Nephron (organoid): ENCODE measurements at regions not wholly inside any gene's neighbourhood (a gene's known extent, or its start where the extent isn't known, plus 50 kb on each side); places are given as distances from the start of the nearest gene placed in this dataset.

Experiments
- H3K27ac Mint-ChIP-seq, 3 experiments: 2 replicates each; pipeline ENCODE4 v1.8.0; 2020; ENCODE audit warnings: mixed read lengths in 3 of 3, mild to moderate bottlenecking in 2 of 3, moderate library complexity in 1 of 3
- H3K27me3 Mint-ChIP-seq: 2 replicates; pipeline ENCODE4 v1.8.0; 2021; ENCODE audit warnings: low read depth, mild to moderate bottlenecking, moderate library complexity, mixed read lengths
- H3K36me3 Mint-ChIP-seq: 2 replicates; pipeline ENCODE4 v1.8.0; 2020; ENCODE audit warnings: low read depth, mixed read lengths
- H3K4me1 Mint-ChIP-seq: 2 replicates; pipeline ENCODE4 v1.8.0; 2020; ENCODE audit warnings: mixed read lengths
- H3K4me3 Mint-ChIP-seq, 3 experiments: 2 replicates each; pipeline ENCODE4 v1.8.0; 2020; ENCODE audit warnings: mild to moderate bottlenecking in 3 of 3, mixed read lengths in 3 of 3, moderate library complexity in 2 of 3
- H3K9me3 Mint-ChIP-seq: 2 replicates; pipeline ENCODE4 v1.8.0; 2020; ENCODE audit warnings: mixed read lengths
- TF ChIP-seq, protein P1 (sequence below), 3 experiments: fragments of 200-600 bp; sonication (generic); IDR thresholded peaks; one replicate each; pipeline ENCODE4 v1.5.0; 2021; ENCODE audit warnings: antibody characterized with exemption in 3 of 3; ENCODE audit not compliant: unreplicated experiment in 3 of 3

DNA sequence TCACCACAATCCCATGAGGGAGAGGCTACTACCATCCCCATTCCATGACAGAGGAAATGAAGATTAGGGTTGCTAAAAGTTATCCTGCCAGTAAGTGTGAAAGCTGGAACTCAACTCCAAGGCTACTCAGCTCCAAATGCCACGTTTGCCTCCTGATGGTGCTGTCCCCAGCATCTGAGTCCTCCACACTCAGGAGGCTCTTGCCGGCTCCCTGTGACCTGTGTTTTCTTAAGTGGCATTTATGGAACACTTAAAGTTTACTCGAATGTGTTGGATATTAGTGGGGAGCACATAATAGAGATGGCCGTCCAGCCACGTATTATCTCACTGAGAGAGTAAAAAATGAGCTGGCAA, 267.9 kb downstream of the CBLN1 start:
- no peaks in the 10 kb centered on the region for H3K36me3 Mint-ChIP-seq
- no peaks in the 10 kb centered on the region for H3K9me3 Mint-ChIP-seq
- peaks cover 33% of the 10 kb centered on the region for H3K27me3 Mint-ChIP-seq
- no peak overlapping the region for H3K4me3 Mint-ChIP-seq
- peaks cover 15% of the 10 kb centered on the region for H3K4me1 Mint-ChIP-seq
- H3K27ac Mint-ChIP-seq: no peak overlapping the region
- TF ChIP-seq, protein P1, sequence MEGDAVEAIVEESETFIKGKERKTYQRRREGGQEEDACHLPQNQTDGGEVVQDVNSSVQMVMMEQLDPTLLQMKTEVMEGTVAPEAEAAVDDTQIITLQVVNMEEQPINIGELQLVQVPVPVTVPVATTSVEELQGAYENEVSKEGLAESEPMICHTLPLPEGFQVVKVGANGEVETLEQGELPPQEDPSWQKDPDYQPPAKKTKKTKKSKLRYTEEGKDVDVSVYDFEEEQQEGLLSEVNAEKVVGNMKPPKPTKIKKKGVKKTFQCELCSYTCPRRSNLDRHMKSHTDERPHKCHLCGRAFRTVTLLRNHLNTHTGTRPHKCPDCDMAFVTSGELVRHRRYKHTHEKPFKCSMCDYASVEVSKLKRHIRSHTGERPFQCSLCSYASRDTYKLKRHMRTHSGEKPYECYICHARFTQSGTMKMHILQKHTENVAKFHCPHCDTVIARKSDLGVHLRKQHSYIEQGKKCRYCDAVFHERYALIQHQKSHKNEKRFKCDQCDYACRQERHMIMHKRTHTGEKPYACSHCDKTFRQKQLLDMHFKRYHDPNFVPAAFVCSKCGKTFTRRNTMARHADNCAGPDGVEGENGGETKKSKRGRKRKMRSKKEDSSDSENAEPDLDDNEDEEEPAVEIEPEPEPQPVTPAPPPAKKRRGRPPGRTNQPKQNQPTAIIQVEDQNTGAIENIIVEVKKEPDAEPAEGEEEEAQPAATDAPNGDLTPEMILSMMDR (IDR thresholded peaks at IDR 0.05; ENCODE audit: unreplicated experiment in 3 of 3): no peak

DNA sequence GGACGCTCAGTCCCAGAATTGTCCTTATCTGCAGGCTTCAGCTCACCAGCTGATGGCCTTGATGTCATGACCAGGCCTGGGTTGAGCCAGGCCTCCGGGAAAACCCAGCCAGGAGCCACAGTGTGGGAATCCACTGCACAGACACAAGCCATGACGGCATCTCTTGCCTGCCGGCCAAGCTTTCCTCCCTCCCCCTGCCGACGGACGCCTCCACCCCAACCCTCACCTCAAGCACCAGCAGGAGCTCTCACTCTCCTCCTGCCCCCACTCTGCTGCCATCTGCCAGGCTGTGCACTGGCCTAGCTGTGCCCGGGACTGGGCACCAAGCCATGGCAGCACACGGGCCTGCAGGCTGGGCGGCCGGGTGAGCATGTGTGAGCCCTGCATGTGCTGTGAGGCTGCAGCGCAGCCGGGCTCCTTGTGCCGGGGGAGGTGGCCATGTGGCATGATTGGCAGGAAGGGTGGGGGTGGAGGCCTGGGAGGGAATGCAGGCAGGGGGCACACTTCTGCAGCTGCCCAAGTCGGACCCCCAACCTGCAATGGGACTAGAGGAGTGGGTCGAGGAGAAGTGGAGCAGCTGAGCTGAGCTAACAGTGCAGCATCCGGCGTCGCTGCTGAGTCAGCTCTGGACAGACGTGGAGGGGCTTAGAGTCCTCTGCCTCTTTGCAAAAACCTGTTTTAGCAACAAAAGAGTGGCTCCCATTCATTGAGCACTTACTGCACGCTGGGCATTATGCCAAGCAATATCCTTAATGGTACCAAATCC, 268.5 kb downstream of the CBLN1 start:
- Mint-ChIP-seq H3K36me3 (no peaks in the 10 kb centered on the region), H3K4me1 (peaks cover 12% of the 10 kb centered on the region), H3K27me3 (peaks cover 33% of the 10 kb centered on the region), H3K9me3 (no peaks in the 10 kb centered on the region), H3K27ac (no peak overlapping the region), H3K4me3 (no peak overlapping the region)
- TF ChIP-seq, protein P1 (IDR thresholded peaks at IDR 0.05; ENCODE audit: unreplicated experiment in 3 of 3): no peak

DNA sequence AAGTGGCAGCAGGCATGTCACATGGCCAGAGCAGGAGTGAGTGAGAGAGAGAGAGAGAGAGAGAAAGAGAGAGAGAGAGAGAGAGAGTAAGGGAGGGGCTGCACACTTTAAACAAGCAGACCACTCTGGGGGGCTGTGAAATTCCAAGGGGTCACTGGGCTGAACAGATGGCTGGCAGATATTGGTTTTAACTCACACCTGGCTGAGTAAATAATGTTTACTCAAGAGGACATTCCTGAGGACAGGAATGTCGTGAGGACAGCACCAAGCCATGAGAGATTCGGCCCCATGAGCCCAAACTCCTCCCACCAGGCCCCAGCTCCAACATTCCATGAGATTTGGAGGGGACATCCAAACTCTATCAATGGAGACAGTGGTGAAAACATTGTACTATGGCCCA, 269.7 kb downstream of the CBLN1 start:
- no peaks in the 10 kb centered on the region for H3K9me3 Mint-ChIP-seq
- peaks cover 33% of the 10 kb centered on the region for H3K27me3 Mint-ChIP-seq
- no peak overlapping the region for H3K4me3 Mint-ChIP-seq
- H3K36me3 Mint-ChIP-seq: no peaks in the 10 kb centered on the region
- no peak overlapping the region for H3K27ac Mint-ChIP-seq
- TF ChIP-seq, protein P1 (IDR thresholded peaks at IDR 0.05; ENCODE audit: unreplicated experiment in 3 of 3): no peak
- peaks cover 12% of the 10 kb centered on the region for H3K4me1 Mint-ChIP-seq

DNA sequence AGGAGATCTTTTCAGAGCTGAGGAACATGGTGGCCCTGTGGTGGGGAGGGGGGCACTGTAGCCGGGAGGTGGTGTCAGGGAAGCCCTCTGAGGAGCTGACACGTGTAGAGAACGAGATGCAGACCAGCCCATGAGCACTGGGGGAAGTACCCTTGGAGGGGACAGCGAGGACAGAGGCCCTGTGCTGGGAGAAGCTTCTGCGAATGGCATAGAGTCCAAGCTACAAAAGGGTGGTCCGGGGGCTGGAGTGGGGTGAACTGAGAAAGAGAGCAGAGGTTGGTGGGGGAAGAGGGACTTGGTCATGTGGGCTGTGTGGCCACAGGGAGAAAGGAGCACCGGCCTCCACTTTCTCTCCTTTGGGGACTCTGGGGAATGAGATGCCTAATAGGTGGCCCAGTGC, 270.8 kb downstream of the CBLN1 start:
- Mint-ChIP-seq H3K4me1 (peaks cover 12% of the 10 kb centered on the region), H3K9me3 (no peaks in the 10 kb centered on the region)

DNA sequence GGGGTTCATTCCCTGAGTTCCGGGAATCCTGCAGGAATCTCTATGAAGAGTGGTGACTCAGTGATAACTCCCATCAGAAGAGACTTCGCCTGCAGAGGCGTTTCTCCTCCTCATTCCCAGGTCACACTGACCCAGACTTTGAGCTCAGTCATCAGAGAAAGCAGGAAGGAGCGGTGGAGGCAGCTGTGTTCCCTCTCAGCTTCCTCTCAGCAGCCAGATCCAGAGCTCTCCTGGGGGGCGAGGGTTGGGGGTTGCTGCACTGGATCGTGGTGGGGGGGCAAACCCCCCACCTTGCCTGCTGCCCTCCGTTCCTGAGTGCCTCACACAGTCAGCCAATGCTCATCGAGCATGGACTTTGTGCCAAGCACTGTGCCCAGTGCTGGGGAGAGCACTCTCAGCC, 271.2 kb downstream of the CBLN1 start:
- H3K27ac Mint-ChIP-seq: no peak overlapping the region
- peaks cover 12% of the 10 kb centered on the region for H3K4me1 Mint-ChIP-seq
- H3K4me3 Mint-ChIP-seq: no peak overlapping the region
- H3K27me3 Mint-ChIP-seq: peaks cover 33% of the 10 kb centered on the region
- TF ChIP-seq, protein P1 (IDR thresholded peaks at IDR 0.05; ENCODE audit: unreplicated experiment in 3 of 3): no peak
- no peaks in the 10 kb centered on the region for H3K9me3 Mint-ChIP-seq
- no peaks in the 10 kb centered on the region for H3K36me3 Mint-ChIP-seq

More for the DNA sequence above, 270.8 kb downstream of the CBLN1 start:
- TF ChIP-seq, protein P1 (IDR thresholded peaks at IDR 0.05; ENCODE audit: unreplicated experiment in 3 of 3): no peak
- no peak overlapping the region for H3K27ac Mint-ChIP-seq
- H3K4me3 Mint-ChIP-seq: no peak overlapping the region
- H3K36me3 Mint-ChIP-seq: no peaks in the 10 kb centered on the region
- peaks cover 33% of the 10 kb centered on the region for H3K27me3 Mint-ChIP-seq

DNA sequence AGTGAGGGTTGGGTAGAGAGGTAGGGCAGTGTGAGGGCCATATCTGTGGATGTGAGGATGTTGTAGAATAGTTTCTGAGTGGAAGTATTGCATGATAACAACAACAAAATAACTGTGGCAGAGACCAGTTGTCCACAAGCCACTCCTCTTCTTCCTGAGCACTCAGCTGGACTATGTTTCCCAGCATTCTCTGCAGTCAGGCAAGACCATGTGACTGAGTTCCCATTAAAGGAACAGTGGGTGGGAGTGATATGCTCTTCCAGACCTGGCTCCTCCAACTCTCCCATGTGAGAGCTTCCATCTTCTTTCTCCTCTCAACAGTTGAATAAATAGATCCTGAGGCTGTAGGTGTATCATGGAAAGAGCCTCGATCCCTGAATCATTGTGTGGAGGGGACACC, 272.4 kb downstream of the CBLN1 start:
- TF ChIP-seq, protein P1 (IDR thresholded peaks at IDR 0.05; ENCODE audit: unreplicated experiment in 3 of 3): no peak
- Mint-ChIP-seq H3K4me1 (peaks cover 5% of the 10 kb centered on the region), H3K27ac (no peak overlapping the region), H3K27me3 (peaks cover 26% of the 10 kb centered on the region), H3K9me3 (no peaks in the 10 kb centered on the region), H3K36me3 (no peaks in the 10 kb centered on the region), H3K4me3 (no peak overlapping the region)
